SK-N-SH treated with all-trans-retinoic acid at 6 μM for 48 hours (cell line): ENCODE measurements at regions not wholly inside any gene's neighbourhood (a gene's known extent, or its start where the extent isn't known, plus 50 kb on each side); places are given as distances from the start of the nearest gene placed in this dataset.

Experiments
- ATAC-seq: fragments of 200-7000 bp; cut with Tn5 transposase; 3 replicates; pipeline ENCODE4 v1.9.1; 2020; ENCODE audit warnings: mild to moderate bottlenecking, moderate library complexity
- ARNTL ChIP-seq: fragments of 450-650 bp; formaldehyde crosslinking; IDR thresholded peaks from 2 replicates; pipeline ENCODE4 v1.5.0; 2020; ENCODE audit warnings: low read depth, mild to moderate bottlenecking, moderate library complexity, borderline replicate concordance
- BACH2 ChIP-seq: fragments of 250-450 bp; sonication (Bioruptor Pico); IDR thresholded peaks from 2 replicates; pipeline ENCODE4 v1.9.0; 2021; ENCODE audit warnings: mild to moderate bottlenecking, borderline replicate concordance
- ESRRG ChIP-seq: fragments of 250-450 bp; sonication (Bioruptor Pico); IDR thresholded peaks from 2 replicates; pipeline ENCODE4 v1.6.1; 2021; ENCODE audit warnings: mild to moderate bottlenecking
- GLIS3 ChIP-seq: fragments of 250-450 bp; sonication (Bioruptor Pico); IDR thresholded peaks from 2 replicates; pipeline ENCODE4 v1.5.0; 2020; ENCODE audit warnings: mild to moderate bottlenecking, moderate library complexity
- ISL1 ChIP-seq: fragments of 250-450 bp; sonication (Bioruptor Pico); IDR thresholded peaks from 2 replicates; pipeline ENCODE4 v2.1.2; 2022; ENCODE audit warnings: mild to moderate bottlenecking, moderate library complexity
- OSR1 ChIP-seq: fragments of 250-450 bp; sonication (Bioruptor Pico); IDR thresholded peaks from 2 replicates; pipeline ENCODE4 v1.8.0; 2022; ENCODE audit warnings: moderate library complexity, mild to moderate bottlenecking, inconsistent platforms
- PPARA ChIP-seq: fragments of 250-450 bp; sonication (Bioruptor Pico); IDR thresholded peaks from 2 replicates; pipeline ENCODE4 v1.5.0; 2020; ENCODE audit warnings: mild to moderate bottlenecking, borderline replicate concordance
- RARB ChIP-seq: fragments of 250-450 bp; sonication (Bioruptor Pico); IDR thresholded peaks from 2 replicates; pipeline ENCODE4 v1.8.0; 2021; ENCODE audit warnings: mild to moderate bottlenecking, moderate library complexity
- TCF4 ChIP-seq: fragments of 250-450 bp; sonication (Bioruptor Pico); IDR thresholded peaks from 2 replicates; pipeline ENCODE4 v1.8.0; 2021; ENCODE audit warnings: mild to moderate bottlenecking, moderate library complexity, borderline replicate concordance
- TOX ChIP-seq: fragments of 250-450 bp; sonication (Bioruptor Pico); IDR thresholded peaks from 2 replicates; pipeline ENCODE4 v1.8.0; 2021; ENCODE audit warnings: mild to moderate bottlenecking, moderate library complexity, borderline replicate concordance
- ZC3H10 ChIP-seq: fragments of 250-450 bp; sonication (Bioruptor Pico); IDR thresholded peaks from 2 replicates; pipeline ENCODE4 v1.5.1; 2021; ENCODE audit warnings: mild to moderate bottlenecking, moderate library complexity
- ZFP3 ChIP-seq: fragments of 250-450 bp; sonication (Bioruptor Pico); IDR thresholded peaks from 2 replicates; pipeline ENCODE4 v1.5.0; 2020; ENCODE audit warnings: mild to moderate bottlenecking, moderate library complexity
- ZFP30 ChIP-seq: fragments of 450-650 bp; formaldehyde crosslinking; IDR thresholded peaks from 2 replicates; pipeline ENCODE4 v1.5.0; 2022; ENCODE audit warnings: mild to moderate bottlenecking, moderate library complexity
- ZNF565 ChIP-seq: fragments of 450-650 bp; formaldehyde crosslinking; conservative IDR thresholded peaks from 2 replicates; pipeline ENCODE4 v1.5.0; 2020; ENCODE audit warnings: low read depth, mild to moderate bottlenecking, moderate library complexity
- ZNF70 ChIP-seq: fragments of 450-650 bp; formaldehyde crosslinking; IDR thresholded peaks from 2 replicates; pipeline ENCODE4 v1.5.0; 2020; ENCODE audit warnings: mild to moderate bottlenecking, moderate library complexity
- ZNF8 ChIP-seq: fragments of 450-650 bp; formaldehyde crosslinking; IDR thresholded peaks from 2 replicates; pipeline ENCODE4 v1.5.0; 2020; ENCODE audit warnings: mild to moderate bottlenecking, moderate library complexity
- TF ChIP-seq, protein P1 (sequence below): fragments of 250-450 bp; sonication (Bioruptor Pico); IDR thresholded peaks from 2 replicates; pipeline ENCODE4 v1.5.0; 2020; ENCODE audit warnings: mild to moderate bottlenecking, moderate library complexity
- TF ChIP-seq, protein P2 (sequence below): fragments of 250-450 bp; sonication (Bioruptor Pico); IDR thresholded peaks from 2 replicates; pipeline ENCODE4 v1.8.0; 2020; ENCODE audit warnings: mild to moderate bottlenecking, moderate library complexity, borderline replicate concordance
- TF ChIP-seq, protein P3 (sequence below): fragments of 250-450 bp; sonication (Bioruptor Pico); IDR thresholded peaks from 2 replicates; pipeline ENCODE4 v1.8.0; 2021; ENCODE audit warnings: low read depth, mild to moderate bottlenecking, moderate library complexity, borderline replicate concordance
- TF ChIP-seq, protein P4 (sequence below): fragments of 250-450 bp; sonication (Bioruptor Pico); IDR thresholded peaks from 2 replicates; pipeline ENCODE4 v1.5.1; 2020; ENCODE audit warnings: low read depth, mild to moderate bottlenecking, moderate library complexity
- TF ChIP-seq, protein P5 (sequence below): fragments of 250-450 bp; sonication (Bioruptor Pico); IDR thresholded peaks from 2 replicates; pipeline ENCODE4 v1.5.1; 2021; ENCODE audit warnings: mild to moderate bottlenecking, moderate library complexity

DNA sequence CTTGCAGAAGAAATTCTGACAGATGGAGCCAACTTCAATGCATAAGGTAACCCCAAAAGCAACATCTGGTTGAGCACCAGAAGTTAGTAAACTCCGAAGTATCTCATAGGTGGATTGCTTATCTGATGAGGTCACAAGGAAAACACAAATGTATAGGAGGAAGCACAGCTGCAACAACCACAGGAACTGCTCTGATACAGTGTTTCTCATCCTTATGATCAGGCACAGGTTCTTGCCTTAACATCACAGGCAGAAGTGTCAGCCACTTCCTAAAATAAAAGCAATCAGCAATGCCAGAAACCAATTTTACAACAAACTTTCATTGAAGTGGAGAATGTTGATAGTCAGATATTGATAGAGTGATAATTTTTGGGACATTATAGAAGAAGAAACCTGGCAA is 530.3 kb upstream of the FAT3 start:
- no peak for ATAC-seq
- TF ChIP-seq, protein P1, sequence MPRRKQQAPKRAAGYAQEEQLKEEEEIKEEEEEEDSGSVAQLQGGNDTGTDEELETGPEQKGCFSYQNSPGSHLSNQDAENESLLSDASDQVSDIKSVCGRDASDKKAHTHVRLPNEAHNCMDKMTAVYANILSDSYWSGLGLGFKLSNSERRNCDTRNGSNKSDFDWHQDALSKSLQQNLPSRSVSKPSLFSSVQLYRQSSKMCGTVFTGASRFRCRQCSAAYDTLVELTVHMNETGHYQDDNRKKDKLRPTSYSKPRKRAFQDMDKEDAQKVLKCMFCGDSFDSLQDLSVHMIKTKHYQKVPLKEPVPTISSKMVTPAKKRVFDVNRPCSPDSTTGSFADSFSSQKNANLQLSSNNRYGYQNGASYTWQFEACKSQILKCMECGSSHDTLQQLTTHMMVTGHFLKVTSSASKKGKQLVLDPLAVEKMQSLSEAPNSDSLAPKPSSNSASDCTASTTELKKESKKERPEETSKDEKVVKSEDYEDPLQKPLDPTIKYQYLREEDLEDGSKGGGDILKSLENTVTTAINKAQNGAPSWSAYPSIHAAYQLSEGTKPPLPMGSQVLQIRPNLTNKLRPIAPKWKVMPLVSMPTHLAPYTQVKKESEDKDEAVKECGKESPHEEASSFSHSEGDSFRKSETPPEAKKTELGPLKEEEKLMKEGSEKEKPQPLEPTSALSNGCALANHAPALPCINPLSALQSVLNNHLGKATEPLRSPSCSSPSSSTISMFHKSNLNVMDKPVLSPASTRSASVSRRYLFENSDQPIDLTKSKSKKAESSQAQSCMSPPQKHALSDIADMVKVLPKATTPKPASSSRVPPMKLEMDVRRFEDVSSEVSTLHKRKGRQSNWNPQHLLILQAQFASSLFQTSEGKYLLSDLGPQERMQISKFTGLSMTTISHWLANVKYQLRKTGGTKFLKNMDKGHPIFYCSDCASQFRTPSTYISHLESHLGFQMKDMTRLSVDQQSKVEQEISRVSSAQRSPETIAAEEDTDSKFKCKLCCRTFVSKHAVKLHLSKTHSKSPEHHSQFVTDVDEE = no peak
- TF ChIP-seq, protein P2, sequence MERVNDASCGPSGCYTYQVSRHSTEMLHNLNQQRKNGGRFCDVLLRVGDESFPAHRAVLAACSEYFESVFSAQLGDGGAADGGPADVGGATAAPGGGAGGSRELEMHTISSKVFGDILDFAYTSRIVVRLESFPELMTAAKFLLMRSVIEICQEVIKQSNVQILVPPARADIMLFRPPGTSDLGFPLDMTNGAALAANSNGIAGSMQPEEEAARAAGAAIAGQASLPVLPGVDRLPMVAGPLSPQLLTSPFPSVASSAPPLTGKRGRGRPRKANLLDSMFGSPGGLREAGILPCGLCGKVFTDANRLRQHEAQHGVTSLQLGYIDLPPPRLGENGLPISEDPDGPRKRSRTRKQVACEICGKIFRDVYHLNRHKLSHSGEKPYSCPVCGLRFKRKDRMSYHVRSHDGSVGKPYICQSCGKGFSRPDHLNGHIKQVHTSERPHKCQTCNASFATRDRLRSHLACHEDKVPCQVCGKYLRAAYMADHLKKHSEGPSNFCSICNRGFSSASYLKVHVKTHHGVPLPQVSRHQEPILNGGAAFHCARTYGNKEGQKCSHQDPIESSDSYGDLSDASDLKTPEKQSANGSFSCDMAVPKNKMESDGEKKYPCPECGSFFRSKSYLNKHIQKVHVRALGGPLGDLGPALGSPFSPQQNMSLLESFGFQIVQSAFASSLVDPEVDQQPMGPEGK (CRISPR knock-in tag) = no peak
- TF ChIP-seq OSR1 (CRISPR knock-in tag) (no peak), ESRRG (CRISPR knock-in tag) (no peak), PPARA (CRISPR knock-in tag) (no peak), TOX (CRISPR knock-in tag) (no peak), GLIS3 (no peak), ZFP3 (CRISPR knock-in tag) (no peak), TCF4 (CRISPR knock-in tag) (no peak)
- TF ChIP-seq, protein P3, sequence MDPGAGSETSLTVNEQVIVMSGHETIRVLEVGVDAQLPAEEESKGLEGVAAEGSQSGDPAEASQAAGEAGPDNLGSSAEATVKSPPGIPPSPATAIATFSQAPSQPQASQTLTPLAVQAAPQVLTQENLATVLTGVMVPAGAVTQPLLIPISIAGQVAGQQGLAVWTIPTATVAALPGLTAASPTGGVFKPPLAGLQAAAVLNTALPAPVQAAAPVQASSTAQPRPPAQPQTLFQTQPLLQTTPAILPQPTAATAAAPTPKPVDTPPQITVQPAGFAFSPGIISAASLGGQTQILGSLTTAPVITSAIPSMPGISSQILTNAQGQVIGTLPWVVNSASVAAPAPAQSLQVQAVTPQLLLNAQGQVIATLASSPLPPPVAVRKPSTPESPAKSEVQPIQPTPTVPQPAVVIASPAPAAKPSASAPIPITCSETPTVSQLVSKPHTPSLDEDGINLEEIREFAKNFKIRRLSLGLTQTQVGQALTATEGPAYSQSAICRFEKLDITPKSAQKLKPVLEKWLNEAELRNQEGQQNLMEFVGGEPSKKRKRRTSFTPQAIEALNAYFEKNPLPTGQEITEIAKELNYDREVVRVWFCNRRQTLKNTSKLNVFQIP = no peak

DNA sequence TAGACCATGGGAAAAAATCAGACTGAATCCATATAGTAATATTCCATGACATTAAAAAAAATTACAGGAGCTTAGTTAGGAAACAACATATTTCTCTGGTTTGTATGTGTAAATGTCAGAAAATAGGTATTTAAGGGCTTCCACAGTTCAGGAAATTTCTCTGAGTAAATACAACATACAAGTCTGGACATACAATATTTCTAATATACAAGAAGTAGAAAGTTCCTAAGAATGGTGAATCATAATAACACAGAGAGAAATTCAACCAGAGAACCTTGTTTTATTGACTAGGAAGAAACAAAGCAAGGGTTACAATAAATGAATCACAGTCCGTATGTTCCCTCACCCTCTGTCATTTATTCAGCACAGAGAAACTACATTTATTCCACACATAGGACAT is 532.7 kb upstream of the FAT3 start:
- ATAC-seq = no peak
- TF ChIP-seq ZFP30 (CRISPR knock-in tag) = no peak
- TF ChIP-seq ISL1 (CRISPR knock-in tag) = no peak
- no peak for TF ChIP-seq GLIS3
- TF ChIP-seq, protein P1 = no peak
- no peak for TF ChIP-seq RARB
- TF ChIP-seq ZNF565 (CRISPR knock-in tag) = no peak
- no peak for TF ChIP-seq OSR1 (CRISPR knock-in tag)
- TF ChIP-seq, protein P4, sequence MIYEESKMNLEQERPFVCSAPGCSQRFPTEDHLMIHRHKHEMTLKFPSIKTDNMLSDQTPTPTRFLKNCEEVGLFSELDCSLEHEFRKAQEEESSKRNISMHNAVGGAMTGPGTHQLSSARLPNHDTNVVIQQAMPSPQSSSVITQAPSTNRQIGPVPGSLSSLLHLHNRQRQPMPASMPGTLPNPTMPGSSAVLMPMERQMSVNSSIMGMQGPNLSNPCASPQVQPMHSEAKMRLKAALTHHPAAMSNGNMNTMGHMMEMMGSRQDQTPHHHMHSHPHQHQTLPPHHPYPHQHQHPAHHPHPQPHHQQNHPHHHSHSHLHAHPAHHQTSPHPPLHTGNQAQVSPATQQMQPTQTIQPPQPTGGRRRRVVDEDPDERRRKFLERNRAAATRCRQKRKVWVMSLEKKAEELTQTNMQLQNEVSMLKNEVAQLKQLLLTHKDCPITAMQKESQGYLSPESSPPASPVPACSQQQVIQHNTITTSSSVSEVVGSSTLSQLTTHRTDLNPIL = no peak
- TF ChIP-seq, protein P2 (CRISPR knock-in tag) = no peak
- TF ChIP-seq ARNTL (CRISPR knock-in tag) = no peak
- no peak for TF ChIP-seq ZNF8 (CRISPR knock-in tag)
- no peak for TF ChIP-seq BACH2 (CRISPR knock-in tag)
- TF ChIP-seq, protein P3 = no peak
- no peak for TF ChIP-seq ZNF70
- TF ChIP-seq ZC3H10 (CRISPR knock-in tag) = no peak
- TF ChIP-seq, protein P5, sequence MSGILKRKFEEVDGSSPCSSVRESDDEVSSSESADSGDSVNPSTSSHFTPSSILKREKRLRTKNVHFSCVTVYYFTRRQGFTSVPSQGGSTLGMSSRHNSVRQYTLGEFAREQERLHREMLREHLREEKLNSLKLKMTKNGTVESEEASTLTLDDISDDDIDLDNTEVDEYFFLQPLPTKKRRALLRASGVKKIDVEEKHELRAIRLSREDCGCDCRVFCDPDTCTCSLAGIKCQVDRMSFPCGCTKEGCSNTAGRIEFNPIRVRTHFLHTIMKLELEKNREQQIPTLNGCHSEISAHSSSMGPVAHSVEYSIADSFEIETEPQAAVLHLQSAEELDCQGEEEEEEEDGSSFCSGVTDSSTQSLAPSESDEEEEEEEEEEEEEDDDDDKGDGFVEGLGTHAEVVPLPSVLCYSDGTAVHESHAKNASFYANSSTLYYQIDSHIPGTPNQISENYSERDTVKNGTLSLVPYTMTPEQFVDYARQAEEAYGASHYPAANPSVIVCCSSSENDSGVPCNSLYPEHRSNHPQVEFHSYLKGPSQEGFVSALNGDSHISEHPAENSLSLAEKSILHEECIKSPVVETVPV (CRISPR knock-in tag) = no peak
- TF ChIP-seq TOX (CRISPR knock-in tag) = no peak
- TF ChIP-seq ZFP3 (CRISPR knock-in tag) = no peak
